ENCODE measurements at regions not wholly inside any gene's neighbourhood (a gene's known extent, or its start where the extent isn't known, plus 50 kb on each side); places are given as distances from the start of the nearest gene placed in this dataset.

DNA sequence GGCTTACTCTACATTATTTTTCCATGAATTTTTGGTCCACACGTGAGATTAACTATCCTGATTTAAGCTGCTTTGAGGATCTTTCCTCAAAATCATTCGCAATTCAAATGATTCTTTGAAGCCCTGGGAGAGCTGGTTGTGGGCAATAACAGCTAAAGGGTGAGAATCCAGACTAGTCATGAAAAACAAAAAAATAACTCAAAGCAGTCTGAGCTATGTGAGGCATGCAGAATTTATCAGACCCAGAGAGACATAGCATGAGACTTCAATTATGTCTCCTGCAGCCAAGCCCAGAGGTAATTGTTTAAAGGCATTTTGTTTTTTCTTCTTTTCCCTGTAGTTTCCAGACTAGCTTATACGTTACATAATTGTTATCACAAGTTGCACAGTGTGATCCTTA is 517.3 kb upstream of the PTCHD4 start:
- Histone ChIP-seq H3K36me3 (no peaks in the 10 kb centered on the region), H3K27ac (no peak overlapping the region), H3K27me3 (no peaks in the 10 kb centered on the region), H3K4me3 (no peak overlapping the region), H3K9me3 (no peaks in the 10 kb centered on the region), H3K4me1 (no peaks in the 10 kb centered on the region)
- TF ChIP-seq, protein P1, sequence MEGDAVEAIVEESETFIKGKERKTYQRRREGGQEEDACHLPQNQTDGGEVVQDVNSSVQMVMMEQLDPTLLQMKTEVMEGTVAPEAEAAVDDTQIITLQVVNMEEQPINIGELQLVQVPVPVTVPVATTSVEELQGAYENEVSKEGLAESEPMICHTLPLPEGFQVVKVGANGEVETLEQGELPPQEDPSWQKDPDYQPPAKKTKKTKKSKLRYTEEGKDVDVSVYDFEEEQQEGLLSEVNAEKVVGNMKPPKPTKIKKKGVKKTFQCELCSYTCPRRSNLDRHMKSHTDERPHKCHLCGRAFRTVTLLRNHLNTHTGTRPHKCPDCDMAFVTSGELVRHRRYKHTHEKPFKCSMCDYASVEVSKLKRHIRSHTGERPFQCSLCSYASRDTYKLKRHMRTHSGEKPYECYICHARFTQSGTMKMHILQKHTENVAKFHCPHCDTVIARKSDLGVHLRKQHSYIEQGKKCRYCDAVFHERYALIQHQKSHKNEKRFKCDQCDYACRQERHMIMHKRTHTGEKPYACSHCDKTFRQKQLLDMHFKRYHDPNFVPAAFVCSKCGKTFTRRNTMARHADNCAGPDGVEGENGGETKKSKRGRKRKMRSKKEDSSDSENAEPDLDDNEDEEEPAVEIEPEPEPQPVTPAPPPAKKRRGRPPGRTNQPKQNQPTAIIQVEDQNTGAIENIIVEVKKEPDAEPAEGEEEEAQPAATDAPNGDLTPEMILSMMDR (IDR thresholded peaks at IDR 0.05): no peak
- no peak for DNase-seq (ENCODE audit: low spot score in 2 of 2)
- intact Hi-C loops (cut with DNase I): no loop called here

DNA sequence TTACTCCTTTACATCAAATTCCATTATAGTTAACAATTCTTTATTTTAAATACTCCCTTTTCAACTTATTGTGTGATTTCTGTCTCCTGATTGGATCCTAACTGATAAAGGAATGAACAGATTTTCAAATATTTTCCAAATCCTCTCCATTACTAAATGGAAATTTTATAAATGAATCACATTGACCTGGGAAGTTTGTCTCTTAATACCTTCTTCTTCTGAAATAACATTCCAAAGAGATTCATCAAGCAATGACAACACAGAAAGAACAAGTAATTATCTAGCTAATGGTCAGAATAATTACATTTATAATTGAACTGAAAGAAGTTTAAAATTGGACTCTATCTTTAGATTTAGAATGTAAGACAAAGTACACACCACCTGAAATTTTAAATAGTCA is 515.4 kb upstream of the PTCHD4 start:
- no peak overlapping the region for H3K4me3 ChIP-seq
- TF ChIP-seq, protein P1 (IDR thresholded peaks at IDR 0.05): no peak
- no peaks in the 10 kb centered on the region for H3K36me3 ChIP-seq
- no peaks in the 10 kb centered on the region for H3K4me1 ChIP-seq
- H3K27me3 ChIP-seq: no peaks in the 10 kb centered on the region
- no peak for DNase-seq (ENCODE audit: low spot score in 2 of 2)
- no peak overlapping the region for H3K27ac ChIP-seq
- no peaks in the 10 kb centered on the region for H3K9me3 ChIP-seq
- intact Hi-C loops (cut with DNase I): no loop called here

DNA sequence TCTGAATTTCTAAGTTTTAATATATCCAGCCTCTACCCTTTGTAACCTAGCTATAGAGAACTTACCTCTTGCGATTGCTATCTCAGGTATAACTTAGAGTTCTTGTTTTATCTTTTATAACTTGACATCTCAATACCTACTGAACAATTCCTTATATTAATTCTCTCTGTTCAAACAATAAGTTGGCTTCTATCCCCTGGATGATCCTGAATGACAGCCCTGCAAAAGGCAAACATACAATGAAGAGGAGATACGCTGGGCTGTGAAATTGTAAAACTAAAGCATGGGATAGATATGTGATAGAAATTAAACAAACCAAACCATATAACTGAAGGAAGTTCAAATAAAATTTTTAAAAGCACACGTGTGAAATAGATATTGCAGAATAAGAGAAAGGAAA is 513.6 kb upstream of the PTCHD4 start:
- no peaks in the 10 kb centered on the region for H3K36me3 ChIP-seq
- H3K4me3 ChIP-seq: no peak overlapping the region
- no peak overlapping the region for H3K27ac ChIP-seq
- intact Hi-C loops (cut with DNase I): no loop called here
- TF ChIP-seq, protein P1 (IDR thresholded peaks at IDR 0.05): no peak
- no peaks in the 10 kb centered on the region for H3K9me3 ChIP-seq
- H3K27me3 ChIP-seq: no peaks in the 10 kb centered on the region
- DNase-seq (ENCODE audit: low spot score in 2 of 2): no peak
- H3K4me1 ChIP-seq: no peaks in the 10 kb centered on the region

DNA sequence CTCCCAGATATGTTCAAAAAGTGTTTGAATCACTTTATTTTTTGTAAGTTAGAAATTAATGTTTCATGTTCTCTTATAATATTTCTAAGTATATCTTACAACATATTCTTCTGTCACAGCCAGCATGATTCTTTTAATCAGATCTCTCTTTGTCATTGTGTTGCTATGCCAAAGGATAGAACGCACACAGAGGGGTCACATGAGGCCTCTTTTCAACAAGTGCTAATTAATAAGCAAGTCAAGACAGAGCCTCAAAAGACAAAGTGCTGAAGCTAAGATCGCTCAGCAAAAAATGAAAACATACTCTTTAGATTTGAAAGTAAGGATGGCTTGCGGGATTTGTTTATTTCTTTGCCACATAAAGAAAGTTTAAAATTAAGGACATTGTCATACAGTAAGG is 508.8 kb upstream of the PTCHD4 start:
- Histone ChIP-seq H3K9me3 (no peaks in the 10 kb centered on the region), H3K27me3 (no peaks in the 10 kb centered on the region), H3K4me1 (no peaks in the 10 kb centered on the region), H3K27ac (no peak overlapping the region), H3K36me3 (no peaks in the 10 kb centered on the region), H3K4me3 (no peak overlapping the region)
- TF ChIP-seq, protein P1 (IDR thresholded peaks at IDR 0.05): no peak
- intact Hi-C loops (cut with DNase I): no loop called here
- no peak for DNase-seq (ENCODE audit: low spot score in 2 of 2)

DNA sequence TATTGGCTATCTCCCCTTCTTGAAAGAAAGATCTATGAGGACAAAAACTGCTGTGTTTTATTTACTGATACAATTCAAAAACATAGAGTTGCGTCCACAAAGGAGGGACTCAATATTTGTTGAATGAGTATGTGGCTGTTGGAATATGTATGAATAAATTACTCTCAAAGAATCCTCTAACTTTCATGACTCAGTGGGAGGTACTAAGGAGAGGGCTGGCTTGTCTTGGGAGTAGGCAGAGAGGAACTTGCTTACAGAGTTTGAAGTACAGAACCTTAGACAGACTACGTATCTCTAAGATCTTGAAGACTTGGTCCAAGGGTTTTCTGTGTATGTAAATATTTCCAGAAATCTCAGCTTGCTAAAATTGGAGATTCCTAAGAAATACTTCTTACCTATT is 504.0 kb upstream of the PTCHD4 start:
- H3K27me3 ChIP-seq: no peaks in the 10 kb centered on the region
- no peak for DNase-seq (ENCODE audit: low spot score in 2 of 2)
- H3K4me3 ChIP-seq: no peak overlapping the region
- TF ChIP-seq, protein P1 (IDR thresholded peaks at IDR 0.05): no peak
- no peak overlapping the region for H3K27ac ChIP-seq
- no peaks in the 10 kb centered on the region for H3K9me3 ChIP-seq
- no peaks in the 10 kb centered on the region for H3K4me1 ChIP-seq
- no peaks in the 10 kb centered on the region for H3K36me3 ChIP-seq
- intact Hi-C loops (cut with DNase I): no loop called here

DNA sequence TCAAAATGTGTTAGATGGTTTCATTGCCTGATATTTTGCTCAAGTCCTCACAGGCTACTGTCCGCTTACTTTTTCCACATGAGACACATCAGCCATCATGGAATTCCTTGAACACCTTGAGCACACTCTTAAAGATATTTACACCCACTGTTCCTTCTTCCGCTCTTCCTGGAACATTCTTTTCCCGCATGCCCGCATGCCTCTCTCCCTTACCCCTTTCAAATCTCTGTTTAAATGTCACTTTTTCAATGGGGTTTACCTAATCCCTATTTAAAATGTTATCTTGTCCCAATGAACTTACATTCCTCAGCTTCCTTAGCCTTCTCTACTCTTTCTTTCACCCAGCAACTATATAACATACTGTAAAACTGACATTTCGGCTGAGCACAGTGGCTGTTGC is 503.3 kb upstream of the PTCHD4 start:
- intact Hi-C loops (cut with DNase I): no loop called here
- H3K4me1 ChIP-seq: no peaks in the 10 kb centered on the region
- no peak overlapping the region for H3K4me3 ChIP-seq
- no peaks in the 10 kb centered on the region for H3K9me3 ChIP-seq
- no peaks in the 10 kb centered on the region for H3K27me3 ChIP-seq
- DNase-seq (ENCODE audit: low spot score in 2 of 2): no peak
- TF ChIP-seq, protein P1 (IDR thresholded peaks at IDR 0.05): no peak
- no peak overlapping the region for H3K27ac ChIP-seq
- no peaks in the 10 kb centered on the region for H3K36me3 ChIP-seq

All from ascending aorta (tissue), 2 donors.